ENCODE measurements at regions not wholly inside any gene's neighbourhood (a gene's known extent, or its start where the extent isn't known, plus 50 kb on each side); places are given as distances from the start of the nearest gene placed in this dataset.
A peak's percentile ranks its signal among the peaks of the same experiment; 100 is the strongest.

DNA sequence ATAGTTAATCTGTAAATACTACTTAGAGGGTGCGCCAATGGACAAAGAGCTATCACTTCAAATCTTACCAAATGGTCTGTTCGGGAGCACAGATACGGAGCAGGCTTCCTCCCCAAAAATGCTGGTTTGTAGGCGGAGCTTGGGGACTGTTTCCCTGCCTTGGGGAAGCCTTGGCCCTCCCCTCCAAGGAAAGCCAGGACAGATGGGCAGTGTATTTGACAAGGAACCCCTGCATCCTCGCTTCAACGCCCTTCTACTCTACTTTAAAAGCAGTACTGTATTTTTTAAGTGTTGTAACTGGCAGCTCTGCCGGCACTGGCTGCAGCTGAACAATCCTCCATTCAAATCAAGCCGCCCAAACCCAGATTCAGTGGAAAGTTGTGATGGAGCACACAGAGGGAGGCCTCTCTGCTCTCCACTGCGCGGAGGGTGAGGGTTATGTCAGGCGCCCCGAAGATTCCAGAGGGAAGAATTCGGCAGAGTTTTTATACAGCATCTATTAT is 83.1 kb upstream of the FNDC3B start:
- no peak for DNase-seq

DNA sequence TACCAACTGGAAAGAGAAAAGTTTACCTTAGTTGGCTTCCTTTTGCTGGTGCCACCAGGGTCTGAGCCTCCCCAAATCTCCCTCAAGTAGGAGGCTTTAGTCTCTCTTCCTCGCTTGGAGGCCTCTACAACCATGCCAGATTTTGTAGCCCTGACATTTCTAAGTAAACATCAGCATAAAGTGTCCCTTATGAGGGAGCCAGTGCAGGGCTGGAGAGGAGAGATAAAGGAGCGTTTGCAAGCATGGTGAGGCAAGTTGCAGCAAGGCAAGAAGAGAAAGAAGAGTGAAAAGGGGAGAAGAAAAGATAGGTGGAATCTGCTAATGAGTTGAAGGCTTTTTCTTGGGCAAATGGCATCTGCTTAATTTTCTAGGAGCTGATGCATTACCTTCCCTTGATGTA is 82.7 kb upstream of the FNDC3B start:
- no peak for DNase-seq

DNA sequence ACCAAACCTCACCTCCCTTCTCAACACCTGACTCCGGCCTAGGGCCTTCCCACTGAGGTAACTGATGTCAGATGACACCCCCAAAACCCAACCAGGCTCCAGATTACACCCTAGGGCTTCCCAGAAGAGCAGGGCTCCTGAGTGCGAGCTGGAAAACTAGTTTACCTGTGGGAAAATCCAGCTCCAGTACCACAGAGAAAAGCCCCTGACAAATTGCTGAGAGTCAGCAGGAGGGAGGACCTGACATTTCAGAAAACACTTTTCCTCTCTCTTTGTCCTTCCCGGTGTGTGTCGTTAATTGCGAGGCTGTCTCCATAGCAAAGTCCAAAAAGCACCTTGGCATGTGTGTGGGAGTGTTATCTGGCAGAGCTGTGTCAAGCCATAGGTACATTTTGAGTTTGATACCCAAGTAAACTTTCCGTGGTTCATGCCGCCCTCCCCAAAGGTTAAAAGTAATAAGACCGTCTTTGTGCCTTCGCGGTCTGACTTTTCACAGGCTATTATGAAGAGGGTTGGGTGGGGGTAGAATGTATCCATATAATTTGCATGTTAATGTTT is 79.8 kb upstream of the FNDC3B start:
- no peak for DNase-seq

DNA sequence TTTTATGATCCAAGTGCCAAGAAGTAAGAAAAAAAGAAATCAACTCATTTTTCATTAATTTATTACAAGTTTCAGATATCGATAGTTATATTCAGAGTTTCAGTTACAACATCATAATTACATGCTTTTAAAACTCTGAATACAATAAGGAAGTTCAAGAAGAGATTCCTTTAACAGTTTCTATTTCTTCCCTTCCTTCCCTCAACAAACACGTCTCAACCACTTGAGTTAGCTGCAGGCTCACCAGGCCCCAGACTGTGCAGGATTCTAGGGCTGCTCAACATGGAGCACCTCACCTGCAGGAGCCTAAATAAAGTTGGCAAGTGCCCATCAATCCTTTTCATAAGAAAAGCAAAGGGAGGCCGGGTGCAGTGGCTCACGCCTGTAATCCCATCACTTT is 79.2 kb upstream of the FNDC3B start:
- no peak for DNase-seq

DNA sequence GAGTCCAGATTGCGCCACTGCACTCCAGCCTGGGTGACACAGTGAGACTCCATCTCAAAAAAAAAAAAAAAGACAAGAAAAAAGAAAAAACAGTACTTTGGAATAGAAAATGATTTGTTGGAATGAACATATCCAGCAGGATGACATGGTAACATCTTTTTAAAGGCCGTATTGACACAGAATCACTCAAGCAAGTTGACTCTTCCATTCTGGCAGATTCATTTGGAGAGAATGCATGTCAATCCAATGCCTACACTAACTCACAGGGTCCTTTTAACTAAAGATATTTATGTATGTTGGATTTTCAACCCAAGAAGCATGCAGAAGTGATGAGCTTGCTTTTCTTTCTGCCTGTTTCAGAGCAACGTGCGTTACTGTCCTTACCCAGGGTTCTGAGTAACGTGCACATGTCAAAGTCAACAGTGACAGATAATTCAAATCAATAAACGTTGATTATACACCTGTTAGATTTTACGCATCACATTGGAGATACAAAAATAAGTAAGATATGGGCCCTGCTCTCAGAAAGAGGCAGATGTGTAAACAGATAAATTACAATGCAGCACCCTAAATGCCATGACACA is 77.1 kb upstream of the FNDC3B start:
- no peak for DNase-seq

DNA sequence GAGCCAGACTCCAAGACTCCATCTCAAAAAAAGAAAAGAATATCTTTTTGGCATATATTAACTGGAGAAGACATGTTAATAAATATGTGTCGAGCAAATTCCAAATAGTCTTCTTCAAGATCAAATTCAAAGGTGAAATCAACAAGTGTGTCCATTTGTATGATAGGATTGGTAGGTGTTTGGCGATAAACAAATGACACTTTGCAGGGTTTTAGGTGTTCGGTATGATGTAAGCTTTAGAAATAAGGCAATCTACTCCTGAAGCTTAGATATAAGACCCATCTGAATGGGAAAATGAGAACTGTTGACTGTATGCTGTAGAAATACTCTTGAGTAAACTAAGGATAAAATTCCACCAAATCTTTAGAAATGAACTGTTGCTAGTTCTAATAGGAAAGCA is 75.8 kb upstream of the FNDC3B start:
- no peak for DNase-seq

DNA sequence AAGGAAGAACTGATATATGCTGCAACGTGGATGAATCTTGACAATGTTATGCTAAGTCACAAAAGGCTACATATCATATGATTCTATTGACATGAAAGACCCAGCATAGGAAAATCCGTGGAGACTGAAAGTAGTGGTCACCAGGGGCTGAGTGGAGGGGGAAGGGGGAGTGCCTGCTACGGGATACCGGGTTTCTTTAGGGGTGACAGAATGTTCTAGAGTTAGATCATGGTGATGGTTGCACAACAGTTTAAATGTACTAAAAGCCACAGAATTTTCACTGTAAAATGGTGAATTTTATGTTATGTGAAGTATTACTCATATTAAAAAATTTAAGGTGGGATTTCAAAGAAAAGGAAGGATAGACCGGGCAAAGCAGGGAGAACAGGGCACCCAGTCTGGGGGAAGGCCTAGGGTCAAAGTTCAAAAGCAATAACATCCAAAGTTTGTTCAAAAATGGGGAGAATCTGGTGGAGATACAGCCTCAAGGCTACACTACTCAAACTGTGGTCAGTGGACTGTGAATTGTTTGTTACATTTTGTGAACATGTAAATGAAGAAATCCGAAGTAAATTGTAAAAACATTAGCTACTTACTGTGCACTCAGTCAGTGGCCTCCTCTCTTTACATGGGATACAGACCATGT is 74.2 kb upstream of the FNDC3B start:
- no peak for DNase-seq

DNA sequence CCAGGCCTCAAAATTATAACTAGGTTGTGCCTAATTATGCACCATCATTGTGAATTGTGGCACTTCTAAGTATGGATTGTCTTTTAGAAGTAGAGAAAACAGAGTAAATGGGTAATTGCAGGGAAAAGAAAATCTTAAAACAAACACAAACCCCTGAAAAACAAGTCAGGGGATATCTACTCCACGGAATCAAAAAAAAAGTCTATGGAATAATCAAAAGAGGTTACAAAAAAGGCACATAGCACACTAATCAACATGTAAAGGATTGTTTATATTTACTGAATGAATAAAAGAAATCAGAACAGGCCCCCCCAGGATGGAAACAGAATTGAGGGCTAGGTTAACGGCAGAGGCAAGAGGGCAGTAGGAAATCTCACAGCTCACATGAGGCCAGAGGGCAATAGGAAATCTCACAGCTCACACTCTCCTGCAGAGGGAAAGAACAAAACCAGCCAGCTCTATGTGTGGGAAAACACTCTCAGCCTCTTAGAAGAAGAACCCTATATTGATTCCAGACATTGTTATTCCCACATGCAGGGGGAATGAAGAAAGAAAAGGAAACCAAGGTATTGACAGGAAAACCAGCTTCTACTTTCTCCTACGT is 72.7 kb upstream of the FNDC3B start:
- DNase-seq: no peak

DNA sequence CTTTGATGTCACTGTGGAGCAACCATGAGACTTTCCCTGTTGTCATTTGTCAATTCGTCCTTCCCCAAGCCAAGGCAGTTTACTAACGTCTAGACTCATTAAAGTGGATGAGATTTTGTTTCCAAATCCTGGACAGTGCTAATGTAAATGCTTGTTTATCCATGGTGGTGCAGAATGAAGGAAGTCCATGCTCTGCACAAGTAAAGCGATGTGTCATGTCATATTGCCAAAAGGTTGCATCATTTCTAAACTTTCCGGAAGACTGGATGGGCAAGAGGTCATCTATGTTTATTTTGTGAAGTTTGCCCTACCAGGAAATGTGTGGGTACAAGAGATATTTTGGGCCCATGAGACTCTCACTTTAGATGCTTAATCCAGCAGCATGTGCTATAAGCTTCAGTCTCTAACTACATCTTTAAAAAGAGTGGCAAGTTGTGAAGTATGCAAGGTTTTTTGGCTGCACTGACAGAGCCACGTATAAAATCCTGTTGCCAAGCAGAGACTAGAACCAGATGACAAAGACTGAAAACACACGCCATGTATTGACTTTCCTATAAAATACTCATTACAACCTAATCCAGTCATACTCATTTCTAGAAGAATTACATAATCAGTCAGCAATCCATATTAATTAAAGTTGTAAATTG is 72.1 kb upstream of the FNDC3B start:
- no peak for DNase-seq

DNA sequence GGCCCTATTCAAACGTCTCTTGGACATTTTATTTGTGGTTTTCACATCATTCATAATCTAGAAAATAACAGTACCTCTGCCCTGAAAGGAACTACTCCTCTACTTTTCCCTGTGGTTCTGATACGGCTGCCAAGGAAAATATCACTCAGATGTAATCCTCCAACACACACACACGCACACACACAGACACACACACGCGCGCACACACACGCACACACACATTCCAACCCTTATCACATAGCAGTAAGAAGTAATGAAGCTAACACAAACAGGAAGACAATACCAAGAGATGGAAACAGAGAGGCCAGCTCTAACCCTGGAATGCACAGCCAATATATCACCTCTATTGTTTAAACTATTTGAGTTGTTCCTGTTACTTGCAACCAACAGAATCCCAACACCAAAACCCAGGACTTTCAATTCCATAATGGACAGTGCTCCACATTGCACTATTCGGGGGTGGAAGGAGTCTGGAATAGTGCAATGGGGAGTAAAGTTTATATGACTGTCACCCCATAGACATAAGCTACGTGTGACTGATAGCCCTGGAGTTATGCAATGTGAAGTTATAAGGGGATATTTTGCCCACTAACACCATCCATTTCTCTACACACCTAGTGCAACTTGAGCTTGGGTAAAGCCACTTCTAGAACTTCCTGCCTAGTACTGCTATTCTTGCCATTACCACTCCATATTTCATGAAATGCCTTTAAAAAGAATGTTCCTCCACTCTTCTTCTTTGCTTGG is 71.3 kb upstream of the FNDC3B start:
- DNase-seq: no peak

DNA sequence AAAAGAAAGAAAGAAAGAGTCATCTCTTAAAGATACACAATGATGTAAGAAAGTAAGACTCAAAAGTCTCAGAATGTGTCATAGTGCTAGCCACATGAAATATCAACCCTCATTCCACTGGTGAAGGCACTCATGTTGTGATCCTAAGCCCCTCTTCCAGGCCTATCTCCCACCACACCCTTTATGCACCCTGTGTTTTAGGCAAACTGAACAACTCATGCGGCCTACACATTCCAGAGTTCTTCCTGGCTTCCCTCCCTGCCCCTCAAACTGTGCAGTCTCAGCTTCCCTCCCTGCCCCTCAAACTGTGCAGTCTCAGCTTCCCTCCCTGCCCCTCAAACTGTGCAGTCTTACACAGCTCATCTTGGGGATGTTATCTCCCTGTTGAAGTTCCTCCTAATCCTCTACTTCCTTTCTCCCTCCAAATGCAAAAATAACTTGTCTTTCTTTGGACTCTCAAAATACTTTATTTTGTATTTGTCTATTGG is 69.0 kb upstream of the FNDC3B start:
- no peak for DNase-seq

DNA sequence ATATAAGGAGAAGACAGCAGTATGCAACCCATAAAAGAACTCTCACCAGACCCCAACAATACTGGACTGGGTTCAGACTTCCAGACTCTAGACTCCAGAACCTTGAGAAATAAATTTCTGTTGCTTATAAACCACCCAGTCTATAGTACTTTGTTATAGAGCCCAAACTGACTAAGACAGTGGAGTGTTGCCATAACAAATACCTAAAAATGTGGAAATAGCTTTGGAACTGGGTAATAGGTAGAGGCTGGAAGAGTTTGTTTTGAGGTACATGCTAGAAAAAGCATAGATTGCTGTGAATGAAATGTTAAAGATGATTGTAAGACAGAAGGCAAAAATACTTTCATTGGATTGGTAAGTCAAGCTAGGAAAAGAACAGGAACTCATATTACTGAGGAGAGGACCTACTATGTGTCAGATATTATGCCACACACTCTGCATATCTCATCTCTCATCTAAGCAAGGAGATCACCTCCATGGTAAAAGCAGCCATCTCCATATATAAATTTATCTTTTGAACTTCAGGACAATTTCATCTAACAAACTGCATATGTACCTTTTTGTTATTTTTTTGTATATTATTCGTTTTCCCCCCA is 67.4 kb upstream of the FNDC3B start:
- DNase-seq: no peak

DNA sequence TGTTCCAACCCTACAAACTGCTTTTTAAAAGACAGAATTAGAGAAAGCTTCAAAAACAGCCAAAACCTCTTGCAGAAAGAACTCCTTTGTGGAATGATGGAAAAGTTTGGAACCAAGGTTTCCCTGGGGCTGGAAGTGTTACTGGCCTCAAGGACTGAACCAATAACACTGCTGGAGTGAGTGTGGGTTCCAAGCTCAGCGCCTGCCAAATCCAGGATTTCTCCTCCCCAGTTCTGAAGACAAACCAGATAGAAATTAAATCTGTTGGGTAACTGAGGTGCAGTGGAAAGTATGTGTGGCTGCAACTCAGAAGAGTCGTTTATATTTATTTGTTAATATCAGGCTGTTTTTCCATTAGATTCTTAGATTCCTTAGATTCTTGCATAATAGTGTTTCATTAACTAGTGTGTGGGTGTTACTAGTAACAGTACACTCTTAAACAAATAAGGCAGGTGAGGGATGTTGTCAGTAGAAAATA is 66.5 kb upstream of the FNDC3B start:
- DNase-seq: no peak

DNA sequence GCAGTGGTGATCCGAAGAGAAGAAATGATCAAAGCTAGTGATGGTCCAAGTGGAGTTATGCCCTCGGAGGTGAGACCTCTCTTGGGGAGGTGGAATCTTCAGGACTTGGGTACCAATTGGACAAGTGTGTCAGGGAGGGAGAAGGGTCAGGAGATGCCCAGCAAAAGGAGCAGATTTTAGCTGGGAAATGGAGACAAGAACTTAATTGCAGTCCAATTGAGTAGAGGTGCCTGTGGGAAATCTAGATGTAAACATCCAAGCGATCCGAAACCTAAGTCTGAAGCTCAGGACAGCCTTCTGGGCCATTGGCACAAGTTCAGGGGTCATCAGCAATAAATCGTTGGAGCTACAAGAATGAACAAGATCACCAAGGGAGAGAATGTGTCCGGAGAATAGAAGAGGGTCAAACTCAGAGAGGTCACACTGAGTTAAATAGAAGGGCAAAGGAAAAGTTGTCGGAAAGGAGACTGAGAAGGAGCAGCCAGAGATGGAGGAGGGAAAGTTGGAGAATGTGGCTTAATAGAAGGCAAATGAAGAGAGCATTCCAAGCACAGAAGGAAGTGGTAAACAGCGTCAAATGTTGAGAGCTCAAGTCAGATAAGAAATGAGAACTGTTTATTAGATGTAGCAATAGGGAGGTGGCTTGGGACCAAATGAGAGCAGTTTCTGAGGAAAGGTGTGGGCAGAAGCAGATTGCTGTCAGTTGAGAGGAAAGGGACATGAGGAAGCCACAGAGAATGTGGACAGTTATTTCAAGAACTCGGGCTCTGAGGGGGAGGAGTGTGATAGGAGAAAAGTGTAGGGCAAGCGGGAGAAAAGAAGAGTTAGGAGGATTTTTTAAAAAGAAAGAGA is 64.2 kb upstream of the FNDC3B start:
- DNase-seq: no peak

DNA sequence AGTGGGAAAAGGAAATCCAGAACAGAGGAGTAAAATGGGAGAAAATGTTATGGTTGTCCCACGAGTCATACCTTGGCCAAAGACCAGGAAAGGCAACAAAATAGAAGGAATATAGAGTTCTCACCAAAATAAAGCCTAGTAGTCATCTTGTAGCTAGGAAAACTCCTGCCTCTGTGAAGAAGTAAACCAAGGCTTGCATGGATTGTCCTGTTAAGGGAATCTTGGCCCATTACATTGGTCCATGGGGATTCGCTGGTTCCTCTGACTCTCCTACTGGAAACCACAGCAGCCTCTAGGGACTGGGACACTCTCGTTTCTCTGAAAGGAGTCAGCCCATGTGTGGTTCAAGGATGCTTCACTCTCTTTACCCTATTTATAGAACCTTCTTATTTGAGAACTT is 62.9 kb upstream of the FNDC3B start:
- no peak for DNase-seq

DNA sequence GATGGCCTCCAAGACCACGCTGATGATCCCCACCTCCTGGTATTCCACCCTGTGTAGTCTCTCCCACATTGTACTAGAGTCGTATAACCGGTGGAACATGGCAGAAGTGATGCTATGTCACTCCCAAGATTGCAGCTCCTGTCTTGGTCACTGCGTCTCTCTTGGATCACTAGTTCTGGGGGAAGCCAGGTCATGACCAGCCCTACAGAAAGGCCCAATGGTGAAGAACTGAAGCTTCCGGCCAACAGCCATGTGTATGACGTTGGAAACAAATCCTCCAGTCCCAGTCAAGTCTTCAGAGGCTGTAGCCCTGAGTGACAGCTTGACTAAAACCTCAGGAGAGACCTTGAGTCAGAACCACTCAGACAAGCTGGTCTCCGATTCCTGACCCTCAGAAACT is 61.9 kb upstream of the FNDC3B start:
- no peak for DNase-seq

DNA sequence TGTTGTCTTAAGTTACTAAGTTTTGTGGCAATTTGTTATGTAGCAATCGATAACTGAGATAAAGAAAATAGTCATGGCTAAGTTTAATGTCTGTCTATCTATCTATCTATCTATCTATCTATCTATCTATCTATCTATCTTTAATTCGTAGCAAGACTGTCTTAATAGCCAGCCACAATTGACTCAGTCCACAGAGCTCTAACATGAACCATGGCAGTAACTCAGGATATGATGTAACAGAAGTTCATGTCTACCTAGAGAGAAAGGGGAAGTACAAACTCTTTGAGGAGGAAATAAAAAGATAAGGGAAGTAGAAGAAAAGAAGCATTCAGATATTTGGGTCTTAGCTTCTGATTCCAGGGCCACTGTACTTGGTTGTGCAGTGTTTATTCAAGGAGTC is 61.5 kb upstream of the FNDC3B start:
- DNase-seq: no peak

DNA sequence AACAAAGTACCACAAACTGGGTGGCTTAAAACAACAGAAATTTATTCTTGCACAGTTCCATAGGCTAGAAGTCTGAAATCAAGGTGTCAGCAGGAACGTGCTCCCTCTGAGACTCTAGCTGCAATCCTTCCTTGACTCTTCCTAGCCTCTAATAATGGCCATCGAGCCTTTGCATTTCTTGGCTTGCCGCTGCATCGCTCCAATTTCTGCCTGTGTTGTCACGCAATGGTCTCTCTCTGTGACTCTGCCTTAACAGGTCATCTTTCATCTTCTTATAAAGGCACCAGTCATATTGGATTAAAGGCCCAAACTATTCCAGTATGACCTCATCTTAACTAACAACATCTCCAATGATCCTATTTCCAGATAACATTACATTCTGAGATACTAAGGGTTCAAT is 61.0 kb upstream of the FNDC3B start:
- no peak for DNase-seq

DNA sequence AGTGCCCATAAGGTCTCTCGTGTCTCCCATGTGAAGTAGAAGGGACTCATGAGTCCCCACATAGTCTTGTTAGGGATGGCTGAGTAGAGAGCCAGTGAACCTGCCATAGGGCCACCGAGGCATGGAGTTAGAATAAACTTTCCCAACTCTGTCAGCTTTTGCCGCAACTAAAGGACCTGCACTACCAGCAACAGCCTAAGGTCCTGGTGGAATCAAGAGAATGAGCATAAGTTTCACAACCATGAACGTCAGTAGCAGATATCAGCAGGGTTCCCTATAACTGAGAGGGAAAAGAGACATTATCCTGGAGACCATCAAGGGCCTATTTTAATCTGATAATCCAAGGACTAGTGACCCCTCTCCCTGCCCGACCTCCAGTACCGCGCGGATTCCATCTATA is 60.3 kb upstream of the FNDC3B start:
- no peak for DNase-seq

DNA sequence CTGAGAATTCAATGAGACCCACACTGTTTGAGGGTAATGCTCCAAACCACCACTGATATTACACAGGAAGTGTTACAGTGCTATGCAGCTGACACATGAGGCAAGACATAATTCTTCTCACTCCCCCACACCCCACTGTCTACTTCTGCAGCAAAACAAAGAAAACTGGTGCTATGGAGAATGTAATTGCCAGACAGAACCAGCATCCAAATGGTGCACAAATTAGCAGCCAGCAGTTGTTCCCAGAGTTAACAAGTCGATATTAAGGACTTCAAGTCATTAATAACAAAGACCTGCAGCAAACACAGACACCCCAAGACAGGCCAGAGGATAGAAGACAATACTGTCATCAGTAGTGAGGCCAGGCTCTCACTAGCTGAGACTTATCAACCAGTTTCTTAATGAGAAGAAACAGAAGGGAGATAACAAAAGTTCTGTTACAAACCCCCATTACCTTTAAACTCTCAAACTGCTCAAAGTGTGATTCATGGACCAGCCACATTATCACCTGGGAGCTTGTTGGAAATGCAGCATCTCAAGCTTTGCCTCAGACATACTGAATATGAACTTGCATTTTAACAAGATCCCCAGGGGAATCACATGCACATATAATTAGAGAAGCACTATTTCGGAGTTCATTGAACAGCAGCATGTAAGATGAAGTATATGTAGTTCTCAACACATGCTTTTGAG is 58.7 kb upstream of the FNDC3B start:
- peak; percentile 29 for DNase-seq

DNA sequence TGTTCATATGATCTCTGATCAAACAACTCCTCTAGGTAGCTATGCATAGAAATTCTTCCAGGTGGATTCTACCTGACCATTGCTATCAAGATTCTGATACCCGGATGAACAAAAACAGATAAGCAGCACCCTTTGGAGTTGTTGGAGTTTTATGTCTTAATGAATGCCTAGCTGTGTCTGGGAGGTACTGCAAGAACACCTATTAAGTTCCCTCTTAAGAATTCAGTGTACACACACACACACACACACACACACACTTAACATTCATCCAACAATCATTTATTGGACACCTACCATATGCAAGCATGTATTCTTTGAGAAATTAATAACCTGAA is 58.1 kb upstream of the FNDC3B start:
- no peak for DNase-seq

All from CD4-positive, alpha-beta T cell treated with Interleukin-10 for 1 hour (primary cell).